Pancreas (tissue), 10 donors: ENCODE measurements at regions not wholly inside any gene's neighbourhood (a gene's known extent, or its start where the extent isn't known, plus 50 kb on each side); places are given as distances from the start of the nearest gene placed in this dataset.

Experiments
- ATAC-seq, 4 donors: fragments of 200-7000 bp; cut with Tn5 transposase; one replicate each; pipeline versions ENCODE4 v1.8.0 to v1.9.1; 2020; ENCODE audit warnings: mild to moderate bottlenecking in 4 of 4, moderate library complexity in 4 of 4
- DNase-seq, 6 donors: peaks; one replicate each; pipeline ENCODE4 v3.0.0-alpha.2; 2020
- FAIRE-seq: peaks from 2 replicates; lab custom pipeline; 2012; peaks lifted over from hg19 to GRCh38; lab: Jason Lieb, UNC
- H3K27ac ChIP-seq, 4 donors: fragments of 200-600 bp; sonication (generic); 1 replicate in 3 of 4; 2 replicates in 1 of 4; pipeline versions ENCODE4 v1.5.0 to v1.8.0; 2020
- H3K27me3 ChIP-seq, 4 donors: fragments of 200-600 bp; one replicate each; pipeline ENCODE4 v1.8.0; 2021
- H3K36me3 ChIP-seq, 3 donors: fragments of 200-600 bp; sonication (generic) in 1 of 3; one replicate each; pipeline versions ENCODE4 v1.5.0 to v1.8.0; 2020 to 2021
- H3K4me1 ChIP-seq, 3 donors: fragments of 200-600 bp; one replicate each; pipeline ENCODE4 v1.8.0; 2021
- H3K4me3 ChIP-seq, 4 donors: fragments of 200-600 bp; sonication (generic) in 2 of 4; one replicate each; pipeline versions ENCODE4 v1.5.0 to v1.8.0; 2020 to 2021
- H3K9me3 ChIP-seq, 4 donors: fragments of 200-600 bp; one replicate each; pipeline ENCODE4 v1.8.0; 2021
- WGBS, 2 donors: extraction: QIAGEN DNeasy Blood & Tissue Kit; methylation state at CpG; one replicate each; pipeline ENCODE4 v1.1.7; 2013; 5-methylcytosine and 5-hydroxymethylcytosine counted together
- intact Hi-C, 3 donors: fragments of 100-400 bp; cut with DNase I; formaldehyde crosslinking; loops; one replicate each; pipeline versions ENCODE4 v1.11.1 to v1.14.2; 2022
- TF ChIP-seq, protein P1 (sequence below), 4 donors: fragments of 200-600 bp; sonication (generic) in 3 of 4; IDR thresholded peaks; one replicate each; pipeline versions ENCODE4 v1.5.0 to v1.8.0; 2021; ENCODE audit warnings: antibody characterized with exemption in 4 of 4
- donor health status: healthy with polysubstance abuse.
- donor health status: DM: no; HTN: no; CAD: no; lungs with moderate emphysema.
- donor health status: DM: no; HTN: no; CAD: no.
- donor health status: control.
- donor health status: control.
- donor health status: Bipolar disorder and iron deficiency.
- donor health status: DM: yes; HTN: yes; CAD: no.
- donor health status: DM: no; HTN: no; CAD: no.
- donor health status: DM: no; HTN: no; CAD: no.
- donor health status: DM: yes; HTN: yes; CAD: no.

DNA sequence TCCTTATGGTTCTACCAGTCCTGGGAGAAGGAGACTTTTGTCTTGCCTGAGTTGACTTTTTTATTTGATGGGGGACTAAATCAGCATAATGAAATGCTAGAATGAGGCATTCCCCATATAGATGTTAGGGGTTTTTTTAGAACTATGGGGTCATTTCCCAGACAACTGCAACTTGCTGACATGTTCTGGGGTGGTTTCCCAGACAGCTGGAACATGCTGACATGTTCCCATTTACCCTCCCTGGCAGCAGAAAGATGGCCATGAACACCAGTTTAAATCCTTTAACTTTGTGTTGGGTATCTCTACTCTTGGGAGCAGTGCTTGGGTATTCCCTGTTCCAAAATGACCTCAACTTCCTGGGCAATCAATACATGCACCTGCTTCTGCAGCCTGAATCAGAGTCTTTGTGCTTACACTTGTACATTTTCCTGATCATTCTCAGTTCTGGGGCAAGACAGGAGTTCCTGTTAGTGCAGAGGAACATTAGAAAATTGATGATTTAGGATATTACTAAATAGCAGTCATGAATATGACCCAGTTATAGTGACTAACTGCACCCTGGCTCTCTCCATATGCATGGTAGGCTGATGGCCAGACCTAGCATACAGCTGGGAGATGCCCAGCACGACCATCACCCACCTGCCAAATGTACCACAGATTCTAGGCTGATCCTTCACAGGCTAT is 75.4 kb upstream of the CD5L start:
- 35 to 44% methylated on average over 1 of the region's 1 CpG for WGBS, 2 donors

DNA sequence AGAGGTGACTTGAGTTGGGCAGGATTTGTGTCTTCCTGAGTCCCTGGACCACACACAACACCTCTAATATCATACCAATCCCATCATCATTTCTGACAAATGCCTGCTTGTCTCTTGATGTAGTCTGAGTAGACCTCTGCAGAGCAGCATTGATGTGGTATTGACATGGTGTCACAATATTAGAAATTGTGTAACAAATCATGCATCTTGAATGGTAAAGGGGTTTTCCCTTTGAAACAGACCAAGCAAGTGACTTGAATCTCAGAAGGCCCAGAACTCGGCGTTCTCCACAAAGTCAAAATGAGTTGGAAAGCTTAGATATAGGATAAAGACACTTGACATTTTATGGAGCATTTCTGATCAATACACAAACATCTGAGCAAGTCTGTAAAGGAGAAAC is 72.7 kb upstream of the KIRREL1 start:
- FAIRE-seq (no peak), ATAC-seq (no peak), DNase-seq (no peak)
- Histone ChIP-seq H3K4me1 (no peaks in the 10 kb centered on the region), H3K4me3 (no peak overlapping the region), H3K27ac (no peak overlapping the region), H3K36me3 (no peaks in the 10 kb centered on the region), H3K9me3 (no peaks in the 10 kb centered on the region), H3K27me3 (no peaks in the 10 kb centered on the region)
- intact Hi-C loops, result no loop called here
- TF ChIP-seq, protein P1, sequence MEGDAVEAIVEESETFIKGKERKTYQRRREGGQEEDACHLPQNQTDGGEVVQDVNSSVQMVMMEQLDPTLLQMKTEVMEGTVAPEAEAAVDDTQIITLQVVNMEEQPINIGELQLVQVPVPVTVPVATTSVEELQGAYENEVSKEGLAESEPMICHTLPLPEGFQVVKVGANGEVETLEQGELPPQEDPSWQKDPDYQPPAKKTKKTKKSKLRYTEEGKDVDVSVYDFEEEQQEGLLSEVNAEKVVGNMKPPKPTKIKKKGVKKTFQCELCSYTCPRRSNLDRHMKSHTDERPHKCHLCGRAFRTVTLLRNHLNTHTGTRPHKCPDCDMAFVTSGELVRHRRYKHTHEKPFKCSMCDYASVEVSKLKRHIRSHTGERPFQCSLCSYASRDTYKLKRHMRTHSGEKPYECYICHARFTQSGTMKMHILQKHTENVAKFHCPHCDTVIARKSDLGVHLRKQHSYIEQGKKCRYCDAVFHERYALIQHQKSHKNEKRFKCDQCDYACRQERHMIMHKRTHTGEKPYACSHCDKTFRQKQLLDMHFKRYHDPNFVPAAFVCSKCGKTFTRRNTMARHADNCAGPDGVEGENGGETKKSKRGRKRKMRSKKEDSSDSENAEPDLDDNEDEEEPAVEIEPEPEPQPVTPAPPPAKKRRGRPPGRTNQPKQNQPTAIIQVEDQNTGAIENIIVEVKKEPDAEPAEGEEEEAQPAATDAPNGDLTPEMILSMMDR (IDR thresholded peaks at IDR 0.05), result no peak
- WGBS, 2 donors, result 74 to 88% methylated on average over 2 of the region's 2 CpGs

More for the DNA sequence above, 75.4 kb upstream of the CD5L start:
- H3K27me3 ChIP-seq, result peaks cover 0 to 4% (median 0%) of the 10 kb centered on the region in 4 donors
- no peak overlapping the region for H3K4me3 ChIP-seq
- H3K4me1 ChIP-seq, result no peaks in the 10 kb centered on the region
- H3K9me3 ChIP-seq, result no peaks in the 10 kb centered on the region
- no peaks in the 10 kb centered on the region for H3K36me3 ChIP-seq
- no peak overlapping the region for H3K27ac ChIP-seq
- no peak for FAIRE-seq
- intact Hi-C loops, result no loop called here
- DNase-seq, result no peak
- ATAC-seq, result no peak
- TF ChIP-seq, protein P1 (IDR thresholded peaks at IDR 0.05), result no peak

GRCh38 chr1:157925419-157926166 is 67.9 kb upstream of the KIRREL1 start:
- Histone ChIP-seq H3K9me3 (no peaks in the 10 kb centered on the region), H3K27me3 (no peaks in the 10 kb centered on the region), H3K4me3 (no peak overlapping the region), H3K4me1 (no peaks in the 10 kb centered on the region), H3K36me3 (no peaks in the 10 kb centered on the region), H3K27ac (no peak overlapping the region)
- FAIRE-seq (no peak), DNase-seq (peak in 1 of 6 donors; percentile 66), ATAC-seq (no peak)
- TF ChIP-seq, protein P1 (IDR thresholded peaks at IDR 0.05), result no peak
- 86 to 88% methylated on average over 34 of the region's 34 CpGs for WGBS, 2 donors
- intact Hi-C loops, result no loop called here

DNA sequence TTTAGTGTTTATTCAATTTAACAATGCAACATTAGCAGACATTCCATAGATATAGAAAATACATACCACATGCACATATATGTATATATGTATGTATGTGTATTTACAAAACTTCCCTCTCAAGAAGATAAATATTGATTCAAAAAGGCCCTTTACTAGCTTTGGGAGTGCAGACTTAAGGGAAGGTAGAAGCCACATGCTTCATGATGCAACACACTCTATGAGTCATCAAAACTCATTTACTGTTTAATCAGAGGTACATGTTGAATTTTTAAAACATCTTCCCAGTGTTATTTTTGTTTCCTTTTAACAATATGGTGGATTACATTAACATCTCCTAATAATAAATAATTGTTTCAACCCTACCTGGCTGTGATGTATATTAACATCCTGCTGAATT is 61.4 kb upstream of the KIRREL1 start:
- intact Hi-C loops, result no loop called here
- Histone ChIP-seq H3K9me3 (no peaks in the 10 kb centered on the region), H3K36me3 (no peaks in the 10 kb centered on the region), H3K4me3 (no peak overlapping the region), H3K27ac (no peak overlapping the region), H3K4me1 (no peaks in the 10 kb centered on the region), H3K27me3 (no peaks in the 10 kb centered on the region)
- FAIRE-seq (no peak), ATAC-seq (no peak), DNase-seq (no peak)
- TF ChIP-seq, protein P1 (IDR thresholded peaks at IDR 0.05), result no peak

DNA sequence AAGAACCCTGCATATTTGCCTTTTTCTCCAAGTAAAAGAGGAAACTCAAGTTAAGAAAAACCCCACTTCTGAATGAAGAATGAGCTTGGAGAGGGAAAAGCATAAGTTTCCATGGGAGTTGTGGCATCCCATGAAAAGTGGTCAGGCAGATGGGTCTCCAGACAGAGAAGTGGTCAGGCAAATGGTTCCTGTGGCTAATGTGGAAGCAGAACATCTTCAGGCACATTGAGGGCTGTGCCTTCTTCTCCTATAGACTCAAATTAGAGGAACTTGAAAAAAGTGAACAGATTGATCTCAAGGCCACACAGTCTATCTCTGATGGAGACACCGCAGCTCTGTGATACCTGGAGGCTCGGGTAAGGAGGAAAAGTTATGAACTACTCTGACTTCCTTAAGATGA is 55.7 kb upstream of the KIRREL1 start:
- peak in 1 of 4 donors; percentile 46 for ATAC-seq
- 77 to 81% methylated on average over 2 of the region's 2 CpGs for WGBS, 2 donors
- Histone ChIP-seq H3K27ac (no peak overlapping the region), H3K4me3 (no peak overlapping the region), H3K27me3 (no peaks in the 10 kb centered on the region), H3K36me3 (no peaks in the 10 kb centered on the region), H3K4me1 (no peaks in the 10 kb centered on the region), H3K9me3 (no peaks in the 10 kb centered on the region)
- TF ChIP-seq, protein P1 (IDR thresholded peaks at IDR 0.05), result no peak
- FAIRE-seq, result no peak
- DNase-seq, result no peak
- intact Hi-C loops, result no loop called here
